ENCODE measurements at regions not wholly inside any gene's neighbourhood (a gene's known extent, or its start where the extent isn't known, plus 50 kb on each side); places are given as distances from the start of the nearest gene placed in this dataset.

DNA sequence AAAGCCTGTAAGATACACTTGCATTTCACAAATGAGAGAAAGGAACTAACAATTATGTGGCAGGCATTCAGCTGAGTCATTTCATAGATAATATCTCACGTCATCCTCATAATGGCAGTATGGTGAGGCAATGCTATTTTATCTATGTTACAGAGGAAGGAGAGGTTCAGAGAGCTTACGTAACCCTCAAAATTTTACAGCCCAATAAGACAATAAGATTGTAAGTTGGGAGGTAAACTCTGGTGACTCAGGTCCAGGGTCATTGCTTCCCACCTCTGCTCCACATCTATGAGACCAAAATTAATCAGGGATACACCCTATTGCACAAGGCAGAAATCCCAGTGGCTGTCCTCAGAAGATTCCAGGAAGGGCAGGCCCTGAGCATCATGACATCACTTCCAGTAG is 309.7 kb downstream of the NSG2 start:
- H3K4me2 ChIP-seq (replicated peaks; ENCODE audit: extremely low read depth, low read length, poor library complexity, severe bottlenecking) = no peak overlapping the region
- intact Hi-C loops (cut with micrococcal nuclease) = no loop called here
- Mint-ChIP-seq H3K4me1 (no peaks in the 10 kb centered on the region), H3K9me3 (peaks cover 0 to 7% (median 2%) of the 10 kb centered on the region in 7 donors), H3K27ac (no peak overlapping the region), H3K4me3 (no peak overlapping the region), H3K27me3 (ENCODE audit: low read depth in 3 of 3) (peaks cover 0 to 5% (median 5%) of the 10 kb centered on the region in 3 donors), H3K36me3 (no peaks in the 10 kb centered on the region)
- no peak overlapping the region for H3K9ac ChIP-seq (ENCODE audit: insufficient read depth, low read length, poor library complexity, severe bottlenecking)
- TF ChIP-seq, protein P1, sequence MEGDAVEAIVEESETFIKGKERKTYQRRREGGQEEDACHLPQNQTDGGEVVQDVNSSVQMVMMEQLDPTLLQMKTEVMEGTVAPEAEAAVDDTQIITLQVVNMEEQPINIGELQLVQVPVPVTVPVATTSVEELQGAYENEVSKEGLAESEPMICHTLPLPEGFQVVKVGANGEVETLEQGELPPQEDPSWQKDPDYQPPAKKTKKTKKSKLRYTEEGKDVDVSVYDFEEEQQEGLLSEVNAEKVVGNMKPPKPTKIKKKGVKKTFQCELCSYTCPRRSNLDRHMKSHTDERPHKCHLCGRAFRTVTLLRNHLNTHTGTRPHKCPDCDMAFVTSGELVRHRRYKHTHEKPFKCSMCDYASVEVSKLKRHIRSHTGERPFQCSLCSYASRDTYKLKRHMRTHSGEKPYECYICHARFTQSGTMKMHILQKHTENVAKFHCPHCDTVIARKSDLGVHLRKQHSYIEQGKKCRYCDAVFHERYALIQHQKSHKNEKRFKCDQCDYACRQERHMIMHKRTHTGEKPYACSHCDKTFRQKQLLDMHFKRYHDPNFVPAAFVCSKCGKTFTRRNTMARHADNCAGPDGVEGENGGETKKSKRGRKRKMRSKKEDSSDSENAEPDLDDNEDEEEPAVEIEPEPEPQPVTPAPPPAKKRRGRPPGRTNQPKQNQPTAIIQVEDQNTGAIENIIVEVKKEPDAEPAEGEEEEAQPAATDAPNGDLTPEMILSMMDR (IDR thresholded peaks at IDR 0.05) = no peak
- H3K36me3 ChIP-seq (replicated peaks in 1 of 2; ENCODE audit: control insufficient read depth in 1 of 2, insufficient read depth in 2 of 2, low read length in 2 of 2) = no peaks in the 10 kb centered on the region
- H3K4me3 ChIP-seq (replicated peaks in 1 of 3; ENCODE audit: low read depth in 2 of 3, low read length in 3 of 3) = no peak overlapping the region
- H4K20me1 ChIP-seq (ENCODE audit: insufficient read depth, low read length) = no peaks in the 10 kb centered on the region
- H3K4me1 ChIP-seq (ENCODE audit: control insufficient read depth in 1 of 2, insufficient read depth in 2 of 2, low read length in 2 of 2) = no peaks in the 10 kb centered on the region
- WGBS (ENCODE audit: insufficient coverage) = no CpG with 5 or more reads among the region's 2 CpGs
- no peaks in the 10 kb centered on the region for H3K79me2 ChIP-seq (ENCODE audit: insufficient read depth, low read length)
- no peak for DNase-seq
- no peak overlapping the region for H2AFZ ChIP-seq (ENCODE audit: insufficient read depth, low read depth, low read length, poor library complexity, severe bottlenecking)
- no peaks in the 10 kb centered on the region for H3K9me3 ChIP-seq (replicated peaks in 1 of 2; ENCODE audit: control insufficient read depth in 1 of 2, insufficient read depth in 1 of 2, low read length in 2 of 2)
- H3K27me3 ChIP-seq (ENCODE audit: control insufficient read depth in 2 of 2, insufficient read depth in 2 of 2, low read length in 2 of 2) = no peaks in the 10 kb centered on the region
- no peak overlapping the region for H3K27ac ChIP-seq (ENCODE audit: low read depth in 1 of 2, low read length in 2 of 2)

- DNase-seq = no peak
- intact Hi-C loops (cut with micrococcal nuclease) = no loop called here
- Histone ChIP-seq H3K79me2 (ENCODE audit: insufficient read depth, low read length) (no peaks in the 10 kb centered on the region), H3K9me3 (replicated peaks in 1 of 2; ENCODE audit: control insufficient read depth in 1 of 2, insufficient read depth in 1 of 2, low read length in 2 of 2) (no peaks in the 10 kb centered on the region), H3K4me3 (replicated peaks in 1 of 3; ENCODE audit: low read depth in 2 of 3, low read length in 3 of 3) (no peak overlapping the region), H3K9ac (ENCODE audit: insufficient read depth, low read length, poor library complexity, severe bottlenecking) (no peak overlapping the region), H2AFZ (ENCODE audit: insufficient read depth, low read depth, low read length, poor library complexity, severe bottlenecking) (no peak overlapping the region), H3K4me2 (replicated peaks; ENCODE audit: extremely low read depth, low read length, poor library complexity, severe bottlenecking) (no peak overlapping the region), H3K27me3 (ENCODE audit: control insufficient read depth in 2 of 2, insufficient read depth in 2 of 2, low read length in 2 of 2) (no peaks in the 10 kb centered on the region), H4K20me1 (ENCODE audit: insufficient read depth, low read length) (no peaks in the 10 kb centered on the region), H3K4me1 (ENCODE audit: control insufficient read depth in 1 of 2, insufficient read depth in 2 of 2, low read length in 2 of 2) (no peaks in the 10 kb centered on the region), H3K27ac (ENCODE audit: low read depth in 1 of 2, low read length in 2 of 2) (no peak overlapping the region), H3K36me3 (replicated peaks in 1 of 2; ENCODE audit: control insufficient read depth in 1 of 2, insufficient read depth in 2 of 2, low read length in 2 of 2) (no peaks in the 10 kb centered on the region)
- TF ChIP-seq, protein P1 (IDR thresholded peaks at IDR 0.05) = no peak
- WGBS (ENCODE audit: insufficient coverage) = 86% methylated on average over 2 of the region's 2 CpGs
- Mint-ChIP-seq H3K4me3 (no peak overlapping the region), H3K9me3 (peaks cover 0 to 5% (median 2%) of the 10 kb centered on the region in 7 donors), H3K36me3 (no peaks in the 10 kb centered on the region), H3K27me3 (ENCODE audit: low read depth in 3 of 3) (peaks cover 0 to 5% (median 4%) of the 10 kb centered on the region in 3 donors), H3K4me1 (no peaks in the 10 kb centered on the region), H3K27ac (no peak overlapping the region)
Observed at GRCh38 chr5:174355995-174356394, 310.5 kb downstream of the NSG2 start.

Data from CD14-positive monocyte (primary cell).